Astrocyte of the cerebellum (primary cell): ENCODE measurements at regions not wholly inside any gene's neighbourhood (a gene's known extent, or its start where the extent isn't known, plus 50 kb on each side); places are given as distances from the start of the nearest gene placed in this dataset.

Experiments
- DNase-seq: peaks from one replicate; pipeline ENCODE4 v3.0.0-alpha.2; 2011; ENCODE audit warnings: low read depth
- H3K4me3 ChIP-seq: 2 replicates; pipeline ENCODE4 v1.5.1; 2011; ENCODE audit warnings: mild to moderate bottlenecking, low read depth, low read length, moderate library complexity
- CTCF ChIP-seq: IDR thresholded peaks from 2 replicates; pipeline ENCODE4 v1.5.1; 2012; ENCODE audit warnings: low read length, low read depth, moderate library complexity, mild to moderate bottlenecking; ENCODE audit errors: missing control alignments
- in situ Hi-C: cut with HindIII; loops from 2 replicates; pipeline ENCODE4 v1.10.0; 2017; ENCODE audit warnings: low sequenced_read_pairs

- no peak for TF ChIP-seq CTCF
- no peak overlapping the region for H3K4me3 ChIP-seq
- in situ Hi-C loops = no loop called here
- DNase-seq = no peak
Measured at GRCh38 chr18:39190508-39190907, 1624.9 kb upstream of the CELF4 start.

- TF ChIP-seq CTCF = no peak
- in situ Hi-C loops = no loop called here
- DNase-seq = no peak
- H3K4me3 ChIP-seq = no peak overlapping the region
Measured at GRCh38 chr18:39188278-39188677, 1622.7 kb upstream of the CELF4 start.

GRCh38 chr18:39186008-39186407 is 1620.4 kb upstream of the CELF4 start:
- in situ Hi-C loops = no loop called here
- no peak overlapping the region for H3K4me3 ChIP-seq
- TF ChIP-seq CTCF = no peak
- DNase-seq = no peak

- TF ChIP-seq CTCF = no peak
- DNase-seq = no peak
- no peak overlapping the region for H3K4me3 ChIP-seq
- in situ Hi-C loops = no loop called here
Measured at GRCh38 chr18:39184176-39184575, 1618.6 kb upstream of the CELF4 start.

GRCh38 chr18:39178166-39178565 is 1612.6 kb upstream of the CELF4 start:
- TF ChIP-seq CTCF = no peak
- DNase-seq = no peak
- in situ Hi-C loops = no loop called here

GRCh38 chr18:39172695-39173421 is 1607.3 kb upstream of the CELF4 start:
- TF ChIP-seq CTCF = no peak
- in situ Hi-C loops = no loop called here

More at GRCh38 chr18:39178166-39178565, 1612.6 kb upstream of the CELF4 start:
- H3K4me3 ChIP-seq = no peak overlapping the region

More at GRCh38 chr18:39172695-39173421, 1607.3 kb upstream of the CELF4 start:
- H3K4me3 ChIP-seq = no peak overlapping the region
- no peak for DNase-seq
